ENCODE measurements at regions not wholly inside any gene's neighbourhood (a gene's known extent, or its start where the extent isn't known, plus 50 kb on each side); places are given as distances from the start of the nearest gene placed in this dataset.
"Not testable (repeated sequence)": the region's sequence is repeated elsewhere in the genome, so short reads cannot be mapped to it uniquely, and the experiment has no call there.

DNA sequence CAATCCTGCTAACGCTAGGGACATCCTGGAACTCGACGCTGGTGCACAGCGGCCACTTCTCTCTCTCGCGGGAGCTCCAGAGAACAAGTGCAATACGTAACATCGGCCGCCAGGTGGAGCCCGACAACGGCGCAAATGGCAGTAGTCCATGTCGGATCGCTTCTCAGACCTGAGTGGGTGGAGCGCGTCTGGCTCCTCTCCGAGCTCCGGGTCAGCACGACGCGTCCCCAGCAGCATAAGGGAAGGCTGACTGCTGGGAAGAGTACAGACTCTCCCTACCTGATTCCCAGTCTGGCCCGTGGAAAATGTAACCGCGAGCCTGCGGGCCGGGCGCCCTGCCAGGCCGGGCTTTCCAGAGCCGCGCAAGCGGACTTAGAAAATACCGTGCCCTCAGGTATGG lies 1725.8 kb downstream of the SPATA31A7 start:
- TF ChIP-seq, protein P1, sequence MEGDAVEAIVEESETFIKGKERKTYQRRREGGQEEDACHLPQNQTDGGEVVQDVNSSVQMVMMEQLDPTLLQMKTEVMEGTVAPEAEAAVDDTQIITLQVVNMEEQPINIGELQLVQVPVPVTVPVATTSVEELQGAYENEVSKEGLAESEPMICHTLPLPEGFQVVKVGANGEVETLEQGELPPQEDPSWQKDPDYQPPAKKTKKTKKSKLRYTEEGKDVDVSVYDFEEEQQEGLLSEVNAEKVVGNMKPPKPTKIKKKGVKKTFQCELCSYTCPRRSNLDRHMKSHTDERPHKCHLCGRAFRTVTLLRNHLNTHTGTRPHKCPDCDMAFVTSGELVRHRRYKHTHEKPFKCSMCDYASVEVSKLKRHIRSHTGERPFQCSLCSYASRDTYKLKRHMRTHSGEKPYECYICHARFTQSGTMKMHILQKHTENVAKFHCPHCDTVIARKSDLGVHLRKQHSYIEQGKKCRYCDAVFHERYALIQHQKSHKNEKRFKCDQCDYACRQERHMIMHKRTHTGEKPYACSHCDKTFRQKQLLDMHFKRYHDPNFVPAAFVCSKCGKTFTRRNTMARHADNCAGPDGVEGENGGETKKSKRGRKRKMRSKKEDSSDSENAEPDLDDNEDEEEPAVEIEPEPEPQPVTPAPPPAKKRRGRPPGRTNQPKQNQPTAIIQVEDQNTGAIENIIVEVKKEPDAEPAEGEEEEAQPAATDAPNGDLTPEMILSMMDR (IDR thresholded peaks at IDR 0.05): not testable (repeated sequence)
- TF ChIP-seq POLR2A (IDR thresholded peaks at IDR 0.05): not testable (repeated sequence)
